GM18505 (cell line): ENCODE measurements at regions not wholly inside any gene's neighbourhood (a gene's known extent, or its start where the extent isn't known, plus 50 kb on each side); places are given as distances from the start of the nearest gene placed in this dataset.
"Not testable (repeated sequence)": the region's sequence is repeated elsewhere in the genome, so short reads cannot be mapped to it uniquely, and the experiment has no call there.

ENCODE experiments used
- ATAC-seq: cut with Tn5 transposase; IDR thresholded peaks from one replicate; pipeline ENCODE4 v1.9.1; 2021; ENCODE audit not compliant: unreplicated experiment
- POLR2A ChIP-seq: IDR thresholded peaks from 4 replicates; pipeline ENCODE4 v1.6.1; 2011; ENCODE audit warnings: borderline replicate concordance; ENCODE audit not compliant: insufficient read depth, insufficient read length; ENCODE audit errors: extremely low read depth

DNA sequence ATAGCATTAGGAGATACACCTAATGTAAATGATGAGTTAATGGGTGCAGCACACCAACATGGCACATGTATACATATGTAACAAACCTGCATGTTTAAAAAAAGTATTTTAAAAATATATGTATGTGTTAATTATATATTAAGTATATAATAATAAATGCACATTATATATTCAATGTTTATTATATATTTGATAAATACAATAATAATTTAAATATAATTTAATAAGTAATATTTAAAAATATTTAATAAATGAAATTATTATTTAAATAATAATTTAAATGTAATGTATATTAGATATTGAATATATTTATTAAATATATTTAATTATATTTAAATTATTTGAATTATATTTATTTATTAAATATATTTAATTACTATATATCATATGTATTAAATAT is 661.3 kb upstream of the COBL start:
- no peak for TF ChIP-seq POLR2A
- ATAC-seq: no peak

DNA sequence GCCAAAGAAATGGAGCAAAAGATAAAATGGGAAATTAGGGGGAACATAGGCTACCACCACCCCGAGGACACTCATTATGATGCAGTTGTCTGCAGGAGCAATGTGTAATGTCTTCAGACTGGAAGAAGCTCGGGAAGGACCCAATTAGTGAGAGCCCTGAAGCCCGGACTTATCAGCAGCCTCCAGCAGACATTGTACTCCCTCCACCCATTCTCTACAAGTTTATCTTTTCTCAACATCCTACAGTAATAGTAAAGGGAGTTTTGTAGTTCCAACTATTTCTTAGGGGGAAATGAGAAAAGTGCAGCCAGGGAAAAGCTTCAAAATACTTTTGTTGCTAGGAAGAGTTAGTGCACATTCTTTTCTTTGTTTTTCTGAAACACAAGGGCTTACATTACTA is 657.3 kb upstream of the COBL start:
- no peak for TF ChIP-seq POLR2A
- ATAC-seq: no peak

DNA sequence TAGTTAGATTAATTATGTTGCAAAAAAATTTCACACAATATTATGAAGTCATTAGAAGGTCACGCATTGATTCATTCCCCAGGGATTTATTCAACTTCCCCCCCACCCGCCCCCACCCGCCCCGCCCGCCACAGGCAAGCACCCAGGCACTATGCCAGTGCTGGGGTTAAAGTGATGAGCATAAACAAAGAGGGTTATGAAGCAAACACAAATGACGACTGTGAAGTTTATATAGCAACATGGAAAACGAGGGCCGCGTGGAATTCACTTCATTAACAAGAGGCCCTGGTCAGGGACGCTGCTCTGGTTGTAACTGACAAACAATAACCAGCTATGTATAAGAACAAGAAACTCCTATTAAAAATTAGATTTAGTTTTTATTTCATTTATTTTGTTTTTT is 656.5 kb upstream of the COBL start:
- ATAC-seq: no peak
- no peak for TF ChIP-seq POLR2A

DNA sequence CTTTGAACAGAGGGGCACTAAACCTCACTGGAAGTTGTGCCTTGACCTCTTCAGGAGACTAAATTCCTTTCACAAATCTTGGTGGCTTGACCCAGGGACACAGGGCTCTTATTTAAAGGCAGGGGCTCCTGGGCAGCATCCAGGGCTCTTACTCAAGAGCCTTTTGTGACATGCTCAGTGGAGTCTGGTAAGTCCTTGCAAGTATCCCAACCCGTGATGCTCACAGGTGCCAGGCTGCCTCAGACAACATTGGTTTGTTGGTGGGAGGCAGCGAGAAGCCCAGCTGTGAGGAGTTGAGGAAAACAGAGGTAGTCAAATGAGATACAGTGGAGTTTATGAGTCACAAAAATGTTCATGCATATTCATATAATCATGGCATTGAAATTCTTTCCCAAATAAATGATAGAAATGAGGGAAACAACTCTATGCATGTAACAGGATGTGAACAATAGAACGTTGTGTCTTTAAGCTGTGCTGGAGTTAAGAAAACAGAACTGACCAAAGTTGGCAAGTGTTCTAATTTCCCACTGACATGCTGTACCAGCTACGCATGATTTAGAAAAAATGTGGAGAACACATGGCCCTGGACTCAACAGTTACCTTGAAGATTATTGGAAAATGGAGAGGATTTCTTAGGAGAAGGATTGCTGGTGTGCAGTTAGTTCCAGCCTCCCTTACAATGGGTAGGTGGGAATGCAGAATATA is 654.5 kb upstream of the COBL start:
- no peak for TF ChIP-seq POLR2A
- ATAC-seq: no peak

DNA sequence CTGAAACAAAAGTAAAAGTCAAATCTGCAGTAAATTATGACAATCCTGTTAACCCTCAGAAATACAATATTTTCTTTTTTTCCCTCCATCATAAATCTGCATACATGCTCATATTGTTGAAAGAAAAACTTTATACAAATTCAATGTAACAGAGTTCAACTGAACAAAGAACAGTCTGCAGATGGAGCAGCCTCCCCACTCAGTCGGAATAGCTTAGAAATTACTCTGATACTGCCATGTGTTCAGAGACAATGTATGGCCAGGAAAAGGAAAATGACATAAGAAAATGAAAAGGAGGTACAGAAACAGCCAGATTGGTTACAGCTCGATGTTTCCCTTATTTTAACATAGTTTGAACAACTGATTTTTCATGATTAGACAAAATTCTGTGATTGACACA is 651.9 kb upstream of the COBL start:
- no peak for ATAC-seq
- no peak for TF ChIP-seq POLR2A

DNA sequence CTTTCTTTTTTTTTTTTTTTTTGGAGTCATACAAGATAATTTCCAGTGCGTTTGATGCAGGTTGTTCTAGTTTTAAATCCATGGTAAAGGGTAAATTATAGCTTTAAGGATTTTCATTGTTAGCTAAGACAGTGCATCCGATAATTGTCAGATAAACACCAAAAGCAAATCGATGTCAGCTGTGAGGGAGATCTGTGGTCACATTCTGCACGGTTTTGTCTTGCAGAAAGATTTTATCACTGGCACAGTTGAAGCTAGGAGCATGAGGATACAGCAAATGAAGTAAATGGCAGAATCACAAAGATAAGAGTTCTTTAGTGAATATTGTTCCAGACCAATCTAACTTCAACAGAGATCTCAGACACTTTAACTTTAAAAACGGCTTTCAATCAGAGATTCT is 648.8 kb upstream of the COBL start:
- ATAC-seq: no peak
- TF ChIP-seq POLR2A: no peak

DNA sequence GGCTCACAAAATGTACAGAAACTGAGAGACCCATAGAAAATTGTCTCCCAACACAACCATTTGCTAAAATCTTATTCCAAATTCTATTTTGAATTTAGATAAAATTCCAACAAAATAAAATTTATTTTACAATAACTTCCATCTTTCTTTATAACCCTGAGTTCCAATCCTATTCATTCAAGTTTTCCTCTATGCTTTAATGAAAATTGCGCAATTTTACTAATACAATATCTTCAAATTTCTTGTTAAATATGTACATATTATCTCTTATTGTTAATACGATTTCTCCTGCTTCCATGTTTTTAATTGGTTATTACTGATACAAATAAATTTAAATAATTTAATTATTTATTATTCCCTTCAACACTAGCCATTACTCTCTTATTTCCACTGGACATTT is 645.2 kb upstream of the COBL start:
- ATAC-seq: no peak
- TF ChIP-seq POLR2A: no peak

DNA sequence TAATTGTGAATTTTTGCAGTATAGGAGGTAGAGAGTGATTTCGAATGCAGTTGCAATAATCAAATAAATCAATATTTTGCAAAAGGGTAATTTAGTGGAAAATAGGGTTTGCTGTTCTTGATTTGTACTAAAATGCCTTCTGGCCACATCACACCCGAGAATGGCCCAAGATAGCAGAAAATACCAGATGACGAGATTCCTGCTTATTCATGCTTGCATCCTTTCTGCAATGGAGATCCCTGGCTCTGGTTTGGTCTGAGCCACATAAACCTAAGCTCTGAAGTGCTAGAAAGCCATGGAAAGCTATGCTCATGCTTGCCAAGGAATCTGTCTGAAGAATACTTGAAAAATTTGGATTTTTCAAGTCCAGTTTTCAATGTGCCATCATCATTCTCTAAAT is 634.2 kb upstream of the COBL start:
- no peak for TF ChIP-seq POLR2A
- ATAC-seq: no peak

DNA sequence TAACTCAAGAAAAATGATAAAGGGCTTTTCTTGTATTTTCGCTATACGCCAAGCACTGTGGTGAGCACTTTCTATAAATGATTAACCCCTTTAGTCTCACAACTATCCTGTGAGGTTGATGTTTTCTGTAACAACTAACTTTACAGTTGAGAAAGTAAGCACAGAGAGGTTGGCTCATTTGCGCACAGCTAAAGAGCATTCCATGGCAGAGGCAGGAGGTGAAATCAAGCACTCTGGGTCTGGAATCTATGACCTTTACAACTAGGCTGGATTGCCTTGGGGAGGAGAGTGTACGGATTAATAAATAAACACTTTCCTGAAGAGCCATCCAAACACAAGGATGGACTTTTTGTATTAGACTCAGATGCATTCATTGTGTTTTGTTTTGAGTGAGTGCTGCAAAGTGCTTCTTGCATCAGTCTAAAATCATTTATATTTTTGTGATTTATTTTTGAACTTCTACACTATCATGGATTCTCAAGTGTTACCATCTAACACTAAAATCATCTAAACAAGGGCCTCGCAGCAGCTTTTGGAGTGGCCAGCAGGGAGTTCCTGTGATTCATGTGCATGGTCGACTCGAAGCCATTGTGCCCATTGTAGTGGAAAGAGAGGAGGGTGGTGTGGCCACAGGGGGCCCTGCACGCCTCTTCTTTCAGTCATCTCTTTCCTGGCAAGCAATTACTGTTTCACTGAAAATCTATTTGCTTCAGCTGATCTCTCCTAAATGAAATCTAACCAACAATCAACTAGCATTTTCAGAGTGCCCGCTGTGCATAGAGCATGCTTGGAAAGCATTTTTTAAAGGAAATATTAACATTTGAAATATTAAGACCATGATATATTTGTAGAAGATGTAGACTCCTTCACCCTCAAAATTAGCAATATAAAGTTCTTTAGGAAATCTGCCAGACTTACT is 633.4 kb upstream of the COBL start:
- TF ChIP-seq POLR2A: no peak

DNA sequence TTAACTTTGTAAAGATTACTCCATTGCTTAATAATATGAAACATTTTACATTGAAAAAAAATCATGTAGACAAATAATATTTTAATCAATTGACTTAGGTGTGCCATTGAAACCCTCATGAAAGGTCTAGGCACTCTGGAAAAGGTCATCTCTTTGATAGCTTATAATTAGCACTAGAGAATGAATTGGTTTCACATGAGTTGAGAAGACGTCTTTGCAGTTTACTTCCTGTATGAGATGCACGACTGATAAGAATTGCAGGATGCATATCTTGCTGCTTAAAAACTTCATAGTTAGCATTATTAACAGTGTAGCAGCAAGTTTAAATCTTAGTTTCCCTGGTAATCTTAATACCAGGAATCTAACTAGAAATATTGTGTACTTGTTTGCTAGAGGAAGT is 614.2 kb upstream of the COBL start:
- TF ChIP-seq POLR2A: no peak
- ATAC-seq: no peak

More for the DNA sequence above, 633.4 kb upstream of the COBL start:
- no peak for ATAC-seq

DNA sequence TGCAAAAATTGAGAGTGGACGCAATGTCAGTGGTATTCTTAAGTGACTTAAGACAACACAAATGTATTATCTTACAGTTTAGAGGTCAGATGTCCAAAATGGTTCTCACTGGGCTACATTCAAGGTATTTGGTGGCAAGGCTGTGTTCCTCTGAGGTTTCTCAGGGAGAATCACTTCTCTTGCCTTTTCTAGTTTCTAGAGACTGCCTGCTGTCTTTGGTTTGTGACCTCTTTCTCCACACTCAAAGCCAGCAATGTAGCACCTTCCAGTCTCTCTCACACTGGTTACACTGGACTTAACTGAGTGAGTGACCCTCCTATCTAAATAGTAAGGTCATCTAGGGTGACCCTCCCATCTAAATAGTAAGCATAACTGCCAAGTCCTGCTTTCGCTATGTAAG is 613.2 kb upstream of the COBL start:
- TF ChIP-seq POLR2A: no peak
- ATAC-seq: no peak

DNA sequence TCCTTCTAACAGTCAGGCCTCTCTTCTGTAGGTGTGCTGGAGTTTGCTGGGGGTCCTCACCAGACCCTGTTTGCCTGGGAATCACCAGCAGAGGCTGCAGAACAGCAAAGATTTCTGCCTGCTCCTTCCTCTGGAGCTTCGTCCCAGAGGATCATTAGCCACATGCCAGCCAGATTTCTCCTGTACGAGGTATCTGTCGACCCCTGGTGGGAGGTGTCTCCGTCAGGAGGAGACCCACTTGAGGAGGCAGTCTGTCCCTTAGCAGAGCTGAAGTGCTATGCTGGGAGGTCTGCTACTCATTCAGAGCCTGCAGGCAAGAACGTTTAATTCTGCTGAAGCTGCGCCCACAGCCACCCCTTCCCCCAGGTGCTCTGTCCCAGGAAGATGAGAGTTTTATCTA is 611.1 kb upstream of the COBL start:
- no peak for ATAC-seq

DNA sequence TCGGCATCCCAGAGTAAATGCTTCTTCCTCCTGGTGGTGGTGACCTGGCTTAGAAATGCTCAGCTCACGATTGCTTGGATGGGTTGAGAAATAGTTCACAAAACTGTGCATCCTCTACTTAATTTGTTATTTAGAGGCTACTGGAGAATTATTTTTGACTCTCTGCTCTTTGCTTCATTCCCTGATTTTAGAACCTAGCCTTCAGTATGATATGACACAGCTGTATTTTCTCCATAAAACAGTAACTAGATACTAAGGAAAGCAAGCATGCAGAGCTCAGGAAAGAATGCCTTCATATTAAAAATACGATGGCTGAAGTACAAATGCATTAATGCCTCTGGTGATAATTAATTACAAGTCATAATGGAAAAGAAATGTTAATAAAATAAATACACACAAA is 602.0 kb upstream of the COBL start:
- TF ChIP-seq POLR2A: no peak
- no peak for ATAC-seq

More for the DNA sequence above, 611.1 kb upstream of the COBL start:
- TF ChIP-seq POLR2A: no peak

DNA sequence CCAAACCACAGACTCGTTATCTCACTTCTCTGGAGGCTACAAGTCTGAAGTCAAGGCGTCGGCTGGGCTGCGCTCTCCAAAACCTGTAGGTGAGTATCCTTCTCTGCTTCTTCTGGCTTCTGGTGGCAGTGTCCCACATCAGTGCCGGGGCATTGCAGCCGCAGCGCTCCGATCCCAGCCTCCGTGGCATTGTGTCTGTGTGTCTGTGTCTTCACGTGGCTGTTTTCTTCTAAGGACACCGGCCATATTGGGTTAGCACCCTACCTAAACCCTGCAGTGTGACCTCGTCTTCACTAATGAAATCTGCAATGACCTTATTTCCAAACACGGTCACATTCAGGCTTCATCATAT is 584.9 kb upstream of the COBL start:
- ATAC-seq: no peak

DNA sequence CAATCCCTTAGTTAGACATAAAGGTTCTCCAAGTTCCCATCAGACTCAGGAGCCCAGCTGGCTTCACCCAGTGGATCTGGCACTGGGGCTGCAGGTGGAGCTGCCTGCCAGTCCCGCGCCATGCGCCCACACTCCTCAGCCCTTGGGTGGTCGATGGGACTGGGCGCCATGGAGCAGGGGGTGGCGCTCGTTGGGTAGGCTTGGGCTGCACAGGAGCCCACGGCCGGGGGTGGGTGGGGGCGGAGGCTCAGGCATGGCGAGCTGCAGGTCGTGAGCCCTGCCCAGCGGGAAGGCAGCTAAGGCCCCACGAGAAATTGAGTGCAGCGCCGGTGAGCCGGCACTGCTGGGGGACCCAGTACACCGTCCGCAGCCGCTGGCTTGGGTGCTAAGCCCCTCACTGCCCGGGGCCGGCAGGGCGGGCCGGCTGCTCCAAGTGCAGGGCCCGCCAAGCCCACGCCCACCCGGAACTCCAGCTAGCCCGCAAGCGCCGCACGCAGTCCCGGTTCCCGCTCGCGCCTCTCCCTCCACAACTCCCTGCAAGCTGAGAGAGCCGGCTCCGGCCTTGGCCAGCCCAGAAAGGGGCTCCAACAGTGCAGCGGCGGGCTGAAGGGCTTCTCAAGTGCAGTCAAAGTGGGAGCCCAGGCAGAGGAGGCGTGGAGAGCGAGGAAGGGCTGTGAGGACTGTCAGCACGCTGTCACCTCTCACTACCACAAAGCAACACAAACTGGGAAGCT is 584.3 kb upstream of the COBL start:
- not testable (repeated sequence) for ATAC-seq

More for the DNA sequence above, 584.9 kb upstream of the COBL start:
- no peak for TF ChIP-seq POLR2A
